ENCODE measurements at regions not wholly inside any gene's neighbourhood (a gene's known extent, or its start where the extent isn't known, plus 50 kb on each side); places are given as distances from the start of the nearest gene placed in this dataset.
"Not testable (repeated sequence)": the region's sequence is repeated elsewhere in the genome, so short reads cannot be mapped to it uniquely, and the experiment has no call there.

- not testable (repeated sequence) for H3K27ac ChIP-seq (ENCODE audit: insufficient read depth, low read depth, low read length, poor library complexity, severe bottlenecking); H3K36me3 ChIP-seq (ENCODE audit: control insufficient read depth, insufficient read depth, low read length); H3K27me3 ChIP-seq (ENCODE audit: control insufficient read depth, insufficient read depth, low read length, poor library complexity, severe bottlenecking); H3K4me3 ChIP-seq (ENCODE audit: insufficient read depth, low read depth, low read length); H3K9me3 ChIP-seq (ENCODE audit: control insufficient read depth, low read length); H3K4me1 ChIP-seq (ENCODE audit: control insufficient read depth, insufficient read depth, low read length)
- WGBS, 2 experiments: 84 to 86% methylated on average over 2 of the region's 4 CpGs
Measured at GRCh38 chr11:4315292-4315691, 52.9 kb downstream of the OR52B4 start.

- H3K4me1 ChIP-seq (ENCODE audit: control insufficient read depth, insufficient read depth, low read length); H3K27me3 ChIP-seq (ENCODE audit: control insufficient read depth, insufficient read depth, low read length, poor library complexity, severe bottlenecking); H3K27ac ChIP-seq (ENCODE audit: insufficient read depth, low read depth, low read length, poor library complexity, severe bottlenecking); H3K9me3 ChIP-seq (ENCODE audit: control insufficient read depth, low read length); H3K36me3 ChIP-seq (ENCODE audit: control insufficient read depth, insufficient read depth, low read length); H3K4me3 ChIP-seq (ENCODE audit: insufficient read depth, low read depth, low read length): not testable (repeated sequence)
- 94 to 100% methylated on average over 2 of the region's 9 CpGs for WGBS, 2 experiments
Measured at GRCh38 chr11:4277225-4277624, 91.0 kb downstream of the OR52B4 start.

GRCh38 chr11:4251085-4251484 lies 117.1 kb downstream of the OR52B4 start:
- H3K4me3 ChIP-seq (ENCODE audit: insufficient read depth, low read depth, low read length); H3K9me3 ChIP-seq (ENCODE audit: control insufficient read depth, low read length); H3K27me3 ChIP-seq (ENCODE audit: control insufficient read depth, insufficient read depth, low read length, poor library complexity, severe bottlenecking); H3K36me3 ChIP-seq (ENCODE audit: control insufficient read depth, insufficient read depth, low read length); H3K27ac ChIP-seq (ENCODE audit: insufficient read depth, low read depth, low read length, poor library complexity, severe bottlenecking); H3K4me1 ChIP-seq (ENCODE audit: control insufficient read depth, insufficient read depth, low read length): not testable (repeated sequence)
- WGBS, 2 experiments: 66 to 72% methylated on average over 1 of the region's 3 CpGs

- not testable (repeated sequence) for H3K9me3 ChIP-seq (ENCODE audit: control insufficient read depth, low read length); H3K4me3 ChIP-seq (ENCODE audit: insufficient read depth, low read depth, low read length); H3K27ac ChIP-seq (ENCODE audit: insufficient read depth, low read depth, low read length, poor library complexity, severe bottlenecking); H3K4me1 ChIP-seq (ENCODE audit: control insufficient read depth, insufficient read depth, low read length); H3K36me3 ChIP-seq (ENCODE audit: control insufficient read depth, insufficient read depth, low read length); H3K27me3 ChIP-seq (ENCODE audit: control insufficient read depth, insufficient read depth, low read length, poor library complexity, severe bottlenecking)
- WGBS, 2 experiments: no CpG with 5 or more reads among the region's 2 CpGs
Measured at GRCh38 chr11:4249475-4249874, 118.7 kb downstream of the OR52B4 start.

- WGBS, 2 experiments: 91 to 93% methylated on average over 21 of the region's 21 CpGs
- not testable (repeated sequence) for H3K4me1 ChIP-seq (ENCODE audit: control insufficient read depth, insufficient read depth, low read length); H3K4me3 ChIP-seq (ENCODE audit: insufficient read depth, low read depth, low read length); H3K27ac ChIP-seq (ENCODE audit: insufficient read depth, low read depth, low read length, poor library complexity, severe bottlenecking); H3K36me3 ChIP-seq (ENCODE audit: control insufficient read depth, insufficient read depth, low read length); H3K27me3 ChIP-seq (ENCODE audit: control insufficient read depth, insufficient read depth, low read length, poor library complexity, severe bottlenecking); H3K9me3 ChIP-seq (ENCODE audit: control insufficient read depth, low read length)
Measured at GRCh38 chr11:4237771-4238170, 130.4 kb downstream of the OR52B4 start.

GRCh38 chr11:4218857-4219256 lies 124.3 kb downstream of the RRM1 start:
- not testable (repeated sequence) for H3K9me3 ChIP-seq (ENCODE audit: control insufficient read depth, low read length); H3K27me3 ChIP-seq (ENCODE audit: control insufficient read depth, insufficient read depth, low read length, poor library complexity, severe bottlenecking); H3K4me3 ChIP-seq (ENCODE audit: insufficient read depth, low read depth, low read length); H3K36me3 ChIP-seq (ENCODE audit: control insufficient read depth, insufficient read depth, low read length); H3K4me1 ChIP-seq (ENCODE audit: control insufficient read depth, insufficient read depth, low read length); H3K27ac ChIP-seq (ENCODE audit: insufficient read depth, low read depth, low read length, poor library complexity, severe bottlenecking)
- 73 to 74% methylated on average over 3 of the region's 4 CpGs for WGBS, 2 experiments

GRCh38 chr11:4213746-4214145 lies 119.1 kb downstream of the RRM1 start:
- Histone ChIP-seq H3K27ac (ENCODE audit: insufficient read depth, low read depth, low read length, poor library complexity, severe bottlenecking) (no peak overlapping the region), H3K4me1 (ENCODE audit: control insufficient read depth, insufficient read depth, low read length) (no peaks in the 10 kb centered on the region), H3K9me3 (ENCODE audit: control insufficient read depth, low read length) (no peaks in the 10 kb centered on the region), H3K27me3 (ENCODE audit: control insufficient read depth, insufficient read depth, low read length, poor library complexity, severe bottlenecking) (peaks cover 22% of the 10 kb centered on the region), H3K36me3 (ENCODE audit: control insufficient read depth, insufficient read depth, low read length) (no peaks in the 10 kb centered on the region), H3K4me3 (ENCODE audit: insufficient read depth, low read depth, low read length) (no peak overlapping the region)
- WGBS, 2 experiments: 71 to 79% methylated on average over 4 to 5 of the region's 5 CpGs

- 28% methylated on average over 24 of the region's 24 CpGs for WGBS, 2 experiments
- Histone ChIP-seq H3K36me3 (ENCODE audit: control insufficient read depth, insufficient read depth, low read length) (no peaks in the 10 kb centered on the region), H3K4me1 (ENCODE audit: control insufficient read depth, insufficient read depth, low read length) (no peaks in the 10 kb centered on the region), H3K27me3 (ENCODE audit: control insufficient read depth, insufficient read depth, low read length, poor library complexity, severe bottlenecking) (peaks cover 22% of the 10 kb centered on the region), H3K4me3 (ENCODE audit: insufficient read depth, low read depth, low read length) (peak overlapping the region; percentile 4), H3K9me3 (ENCODE audit: control insufficient read depth, low read length) (no peaks in the 10 kb centered on the region), H3K27ac (ENCODE audit: insufficient read depth, low read depth, low read length, poor library complexity, severe bottlenecking) (no peak overlapping the region)
Measured at GRCh38 chr11:4211991-4212390, 117.4 kb downstream of the RRM1 start.

- WGBS, 2 experiments: 88% methylated on average over 9 of the region's 9 CpGs
- H3K4me1 ChIP-seq (ENCODE audit: control insufficient read depth, insufficient read depth, low read length): no peaks in the 10 kb centered on the region
Measured at GRCh38 chr11:4203603-4204360, 109.2 kb downstream of the RRM1 start.

GRCh38 chr11:4202749-4203148 lies 108.2 kb downstream of the RRM1 start:
- Histone ChIP-seq H3K36me3 (ENCODE audit: control insufficient read depth, insufficient read depth, low read length) (no peaks in the 10 kb centered on the region), H3K4me1 (ENCODE audit: control insufficient read depth, insufficient read depth, low read length) (no peaks in the 10 kb centered on the region), H3K9me3 (ENCODE audit: control insufficient read depth, low read length) (no peaks in the 10 kb centered on the region), H3K27ac (ENCODE audit: insufficient read depth, low read depth, low read length, poor library complexity, severe bottlenecking) (no peak overlapping the region), H3K4me3 (ENCODE audit: insufficient read depth, low read depth, low read length) (no peak overlapping the region), H3K27me3 (ENCODE audit: control insufficient read depth, insufficient read depth, low read length, poor library complexity, severe bottlenecking) (no peaks in the 10 kb centered on the region)

More at GRCh38 chr11:4203603-4204360, 109.2 kb downstream of the RRM1 start:
- no peak overlapping the region for H3K4me3 ChIP-seq (ENCODE audit: insufficient read depth, low read depth, low read length)
- no peak overlapping the region for H3K27ac ChIP-seq (ENCODE audit: insufficient read depth, low read depth, low read length, poor library complexity, severe bottlenecking)
- H3K9me3 ChIP-seq (ENCODE audit: control insufficient read depth, low read length): no peaks in the 10 kb centered on the region
- H3K27me3 ChIP-seq (ENCODE audit: control insufficient read depth, insufficient read depth, low read length, poor library complexity, severe bottlenecking): no peaks in the 10 kb centered on the region
- no peaks in the 10 kb centered on the region for H3K36me3 ChIP-seq (ENCODE audit: control insufficient read depth, insufficient read depth, low read length)

- H3K9me3 ChIP-seq (ENCODE audit: control insufficient read depth, low read length): no peaks in the 10 kb centered on the region
- WGBS, 2 experiments: 94 to 96% methylated on average over 1 to 2 of the region's 2 CpGs
- no peak overlapping the region for H3K27ac ChIP-seq (ENCODE audit: insufficient read depth, low read depth, low read length, poor library complexity, severe bottlenecking)
- H3K4me3 ChIP-seq (ENCODE audit: insufficient read depth, low read depth, low read length): no peak overlapping the region
- H3K27me3 ChIP-seq (ENCODE audit: control insufficient read depth, insufficient read depth, low read length, poor library complexity, severe bottlenecking): no peaks in the 10 kb centered on the region
- no peaks in the 10 kb centered on the region for H3K4me1 ChIP-seq (ENCODE audit: control insufficient read depth, insufficient read depth, low read length)
- H3K36me3 ChIP-seq (ENCODE audit: control insufficient read depth, insufficient read depth, low read length): no peaks in the 10 kb centered on the region
Measured at GRCh38 chr11:4197112-4197511, 102.5 kb downstream of the RRM1 start.

Data from ectodermal cell (in vitro differentiated cells).